ENCODE measurements at regions not wholly inside any gene's neighbourhood (a gene's known extent, or its start where the extent isn't known, plus 50 kb on each side); places are given as distances from the start of the nearest gene placed in this dataset.
A peak's percentile ranks its signal among the peaks of the same experiment; 100 is the strongest.

DNA sequence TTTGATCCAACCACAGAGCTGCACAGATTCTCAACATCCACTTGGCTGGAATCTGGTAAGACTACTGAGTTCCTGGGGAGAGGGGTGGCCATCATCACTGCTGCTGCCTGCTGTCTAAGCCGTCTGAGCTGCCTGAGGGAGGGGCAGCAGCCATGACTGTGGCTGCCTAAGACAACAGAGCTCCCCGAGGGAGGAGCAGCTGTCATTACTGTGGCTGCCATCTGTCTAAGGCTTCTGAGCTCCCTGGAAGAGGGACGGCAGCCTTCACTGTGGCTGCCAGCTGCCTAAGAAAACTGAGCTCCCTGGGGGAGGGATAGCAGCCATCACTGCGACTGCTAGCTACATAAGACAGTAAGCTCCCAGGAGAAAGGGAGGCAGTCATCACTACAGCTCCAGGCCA is 584.4 kb downstream of the NR4A2 start:
- peak; percentile 50 for DNase-seq

GRCh38 chr2:155747531-155747930 is 585.0 kb downstream of the NR4A2 start:
- DNase-seq = no peak

GRCh38 chr2:155733091-155733853 is 599.2 kb downstream of the NR4A2 start:
- DNase-seq = peak; percentile 85

DNA sequence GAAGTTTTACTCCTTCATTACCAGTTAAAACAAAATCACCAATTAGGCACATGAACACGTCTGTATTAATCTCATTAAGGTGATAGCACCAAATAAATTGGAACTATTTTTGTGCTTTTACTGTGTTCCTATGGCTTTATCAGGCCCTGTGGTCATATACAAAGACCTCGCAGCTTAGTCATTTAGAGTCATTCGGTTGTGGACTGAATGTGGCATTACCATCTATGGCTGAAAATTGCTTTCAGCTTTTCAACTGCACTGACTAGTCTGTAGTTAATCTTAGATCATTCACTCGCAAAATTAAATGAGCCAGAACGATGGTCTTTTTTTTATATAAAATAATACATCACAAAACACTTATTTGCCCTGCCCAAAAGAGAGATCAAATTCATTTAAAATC is 601.7 kb downstream of the NR4A2 start:
- DNase-seq = peak; percentile 8

DNA sequence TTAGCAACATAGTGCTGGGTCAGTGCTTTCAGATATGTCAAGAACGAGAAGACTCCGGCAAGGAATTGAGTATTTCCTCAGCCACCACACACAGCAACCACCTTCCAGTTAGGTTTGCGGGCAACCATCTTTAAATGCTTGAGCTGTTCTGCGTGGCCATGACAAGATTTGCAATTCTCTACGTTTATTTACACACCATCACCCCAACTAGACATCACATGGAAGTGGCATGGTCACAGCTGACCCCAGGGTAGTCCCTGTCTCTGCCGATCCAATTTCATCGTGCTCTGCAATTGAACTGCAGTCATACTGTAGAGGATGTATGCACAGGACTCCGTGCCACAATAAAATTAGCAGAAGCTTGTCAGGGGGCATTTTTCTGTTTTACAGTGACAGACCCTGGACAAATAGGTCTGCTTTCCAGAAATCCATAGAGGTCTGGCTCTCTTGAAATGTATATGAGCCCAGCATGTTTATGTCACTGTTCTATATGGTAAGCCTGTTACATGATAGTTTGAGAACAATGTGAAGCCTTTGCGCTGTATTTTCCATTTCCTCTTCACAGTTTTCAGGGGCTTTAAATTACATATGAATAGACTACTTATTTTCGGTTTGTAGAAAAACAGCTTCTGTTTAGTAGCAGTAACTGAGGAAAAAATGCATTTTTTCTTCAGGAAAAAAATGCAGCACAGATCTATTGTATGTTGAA is 605.2 kb downstream of the NR4A2 start:
- DNase-seq = peak; percentile 72

- no peak for DNase-seq
Observed at GRCh38 chr2:155722290-155722689, 610.2 kb downstream of the NR4A2 start.

GRCh38 chr2:155715705-155716104 is 616.8 kb downstream of the NR4A2 start:
- DNase-seq = no peak

DNA sequence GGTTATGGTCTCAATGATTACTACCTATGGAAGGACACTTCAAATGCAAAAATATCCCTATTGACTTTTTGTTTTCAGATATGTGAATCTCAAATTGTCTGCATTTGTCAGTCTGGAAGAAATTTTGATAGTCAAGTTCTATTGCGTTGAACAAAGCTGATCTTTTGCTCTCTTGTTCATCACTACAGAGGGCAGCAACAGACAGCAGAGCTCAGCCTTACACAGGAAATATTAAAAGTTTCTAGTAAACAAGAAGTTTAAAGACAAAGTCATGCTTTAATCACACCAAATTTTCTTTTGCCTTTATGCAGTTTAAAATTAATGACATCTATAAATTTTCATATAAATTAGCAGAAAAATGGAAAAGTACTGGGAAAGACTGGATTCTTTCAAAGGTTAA is 617.5 kb downstream of the NR4A2 start:
- no peak for DNase-seq

DNA sequence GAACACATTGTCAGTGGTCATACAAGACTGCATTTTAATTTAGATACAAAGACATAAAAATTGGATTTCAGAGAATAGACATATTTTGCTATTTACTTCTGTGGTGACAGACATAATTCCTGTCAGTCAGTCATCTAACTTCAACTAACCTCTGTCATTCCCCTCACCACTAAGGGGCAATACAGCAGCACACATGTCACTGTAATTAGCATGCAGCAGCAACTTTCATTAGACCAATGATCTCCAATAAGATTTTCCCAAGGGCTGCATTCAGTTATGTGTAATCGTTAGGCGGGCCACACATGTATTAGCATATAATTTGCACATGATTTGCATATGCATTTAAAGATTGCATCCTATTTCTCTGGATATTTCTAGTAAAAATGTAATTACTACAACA is 624.5 kb downstream of the NR4A2 start:
- no peak for DNase-seq

DNA sequence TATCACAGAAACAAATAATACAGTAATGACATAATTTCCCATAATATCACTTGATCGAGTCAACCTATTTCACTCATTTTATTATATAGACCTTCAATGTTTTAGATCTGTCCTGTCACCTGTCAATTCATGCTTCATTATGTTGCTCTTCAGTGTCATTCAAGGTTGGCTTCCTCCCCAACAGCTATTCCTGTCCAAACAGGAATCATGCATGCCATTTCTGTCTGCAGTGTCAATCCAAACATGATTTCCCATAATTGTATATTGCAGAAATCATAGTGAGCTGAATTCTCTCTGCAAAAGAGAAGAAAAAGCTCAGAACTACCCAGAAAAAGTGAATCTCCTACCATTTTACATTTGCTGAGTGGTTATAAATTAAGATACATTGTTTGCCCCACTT is 628.6 kb downstream of the NR4A2 start:
- no peak for DNase-seq

- no peak for DNase-seq
Observed at GRCh38 chr2:155703048-155703447, 629.5 kb downstream of the NR4A2 start.

DNA sequence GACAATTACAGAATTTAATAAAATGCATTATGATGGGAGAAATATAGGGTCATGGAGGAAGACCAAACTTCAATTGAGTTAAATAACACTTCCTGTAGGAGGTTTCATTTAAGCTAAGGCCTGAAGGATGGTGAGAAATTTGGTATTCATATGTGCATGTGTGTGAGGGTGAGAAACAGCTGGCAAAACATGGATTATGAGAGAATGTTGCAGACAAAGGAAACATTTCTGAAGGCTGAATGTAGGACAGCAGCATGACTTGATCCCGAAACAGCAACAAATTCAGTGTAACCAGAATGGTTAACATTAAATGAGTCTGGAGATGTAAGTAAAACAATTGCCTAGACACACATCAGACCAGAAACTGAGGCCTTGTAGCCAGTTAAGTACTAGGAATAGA is 630.8 kb downstream of the NR4A2 start:
- DNase-seq = peak; percentile 27

- no peak for DNase-seq
Observed at GRCh38 chr2:155696571-155696970, 636.0 kb downstream of the NR4A2 start.

DNA sequence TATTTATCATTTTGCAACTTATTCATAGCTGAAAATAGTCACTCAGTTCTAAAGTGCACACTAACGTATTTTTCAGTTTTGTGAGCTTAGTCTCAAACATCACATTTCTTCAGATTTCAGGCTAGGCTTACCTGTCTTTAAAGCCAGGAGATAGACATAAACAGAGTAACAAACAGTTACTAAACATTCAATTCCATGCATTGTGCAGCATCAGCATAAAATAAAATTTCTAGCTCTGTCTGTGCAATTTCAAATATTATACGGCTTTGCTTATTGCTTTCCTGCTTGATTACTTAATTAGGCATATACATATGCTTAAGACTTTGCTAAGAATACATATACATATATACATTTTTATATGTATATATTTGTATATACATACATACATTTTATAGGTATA is 637.0 kb downstream of the NR4A2 start:
- no peak for DNase-seq

DNA sequence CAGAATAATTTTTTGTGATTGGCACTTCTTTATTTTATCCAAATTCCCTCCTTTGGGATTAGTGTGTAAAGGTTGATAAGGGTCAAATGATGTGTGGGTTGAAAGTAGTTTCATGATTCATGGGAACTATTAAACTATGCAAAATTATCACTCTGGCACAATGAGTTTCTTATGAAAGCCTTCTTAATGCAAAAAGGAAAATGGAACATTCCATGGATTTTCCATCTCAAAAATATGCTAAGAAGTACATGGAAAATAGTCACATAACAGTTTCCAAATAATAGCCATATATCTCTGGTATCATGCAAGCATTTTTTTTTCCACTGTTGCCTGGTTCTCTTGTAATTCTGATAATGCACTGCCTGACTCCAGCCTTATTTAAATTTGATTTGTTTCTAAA is 639.7 kb downstream of the NR4A2 start:
- DNase-seq = no peak

DNA sequence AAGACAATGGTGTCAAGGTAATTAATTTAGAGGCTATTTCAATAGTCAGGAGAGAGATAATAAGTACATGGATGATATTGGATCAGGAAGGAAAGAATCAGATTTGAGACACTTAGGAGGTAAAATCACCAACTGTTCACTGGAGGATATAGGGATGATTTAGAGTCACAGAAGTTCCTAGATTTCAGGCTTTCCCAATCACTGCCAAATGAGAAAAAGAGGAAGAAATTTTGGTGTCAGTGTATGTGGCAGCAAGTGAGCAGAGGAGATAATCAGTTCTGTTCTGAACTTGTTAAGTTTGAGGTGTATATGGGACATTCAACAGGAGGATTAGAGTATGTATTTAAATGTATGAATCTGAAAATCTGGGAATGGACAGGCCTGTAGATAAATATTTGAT is 640.4 kb downstream of the NR4A2 start:
- DNase-seq = no peak

DNA sequence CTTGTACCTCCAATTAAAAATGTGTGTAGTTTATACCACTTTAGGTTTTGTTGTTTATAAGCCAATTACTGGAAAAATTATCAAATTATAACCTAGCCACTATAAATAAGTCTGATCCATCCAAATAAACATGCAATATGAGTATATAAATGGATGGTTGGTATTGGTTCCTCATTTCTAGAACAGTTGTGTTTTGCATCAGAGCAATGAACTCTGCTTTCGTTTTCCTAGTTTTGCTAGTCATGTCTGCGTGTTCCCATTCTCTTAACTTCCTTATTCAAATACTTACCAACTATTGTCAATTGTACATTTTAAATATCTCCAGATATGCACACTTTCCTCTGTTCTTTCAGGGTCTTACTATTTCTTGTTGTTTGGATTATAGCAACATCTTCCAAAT is 641.7 kb downstream of the NR4A2 start:
- no peak for DNase-seq

DNA sequence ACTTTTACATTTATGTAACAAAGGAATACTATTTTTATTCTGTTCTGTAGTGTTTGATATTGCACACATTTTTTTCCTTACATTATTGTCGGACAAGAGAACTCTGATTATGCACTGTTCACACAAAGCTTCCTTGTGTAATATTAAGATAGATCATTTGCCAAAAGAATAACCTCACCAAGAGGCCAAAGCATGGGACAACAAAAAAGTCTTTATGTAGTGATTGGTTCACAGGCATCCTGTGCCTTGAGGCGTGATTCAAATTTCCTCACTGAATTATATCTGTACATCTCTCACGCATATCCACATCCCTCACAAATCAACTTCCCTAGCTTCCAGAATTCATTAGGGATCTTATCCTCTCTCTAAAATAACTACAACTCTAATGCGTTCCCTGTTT is 642.7 kb downstream of the NR4A2 start:
- DNase-seq = no peak

GRCh38 chr2:155687181-155687580 is 645.3 kb downstream of the NR4A2 start:
- no peak for DNase-seq

DNA sequence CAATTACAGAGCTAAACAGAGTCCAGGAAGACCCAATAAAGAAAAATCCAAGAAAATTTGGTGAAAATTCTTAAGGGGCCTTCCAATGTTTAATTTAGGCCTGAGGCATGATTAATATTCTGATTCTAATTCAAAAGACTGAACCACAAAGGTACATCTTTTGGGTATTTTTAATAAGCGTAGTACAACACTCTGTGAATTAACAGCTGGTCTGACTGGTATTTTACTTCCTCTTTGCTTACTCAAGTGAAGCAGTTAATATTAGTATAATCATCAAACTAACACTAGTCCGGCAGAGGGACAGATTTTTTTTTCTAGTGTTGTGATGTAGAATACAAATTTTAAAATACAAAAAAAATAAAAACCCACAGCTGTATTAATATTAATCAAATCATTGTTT is 652.9 kb downstream of the NR4A2 start:
- DNase-seq = no peak

DNA sequence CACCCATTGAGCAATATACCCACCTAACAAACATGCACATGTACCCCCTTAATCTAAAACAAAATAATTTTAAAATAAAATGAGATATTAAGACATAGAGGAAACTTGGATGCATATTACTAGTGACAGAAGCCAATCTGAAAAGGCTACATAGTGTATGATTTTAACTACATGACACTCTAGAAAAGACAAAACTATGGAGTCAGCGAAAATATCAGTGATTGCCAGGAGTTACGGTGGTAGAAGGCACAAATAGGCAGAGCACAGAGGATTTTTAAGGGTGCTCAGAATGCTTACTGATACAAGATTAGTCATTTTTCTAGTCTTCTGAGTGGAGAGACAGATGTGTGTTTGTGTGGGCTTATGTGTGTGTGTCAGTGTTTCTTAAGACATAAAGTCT is 656.6 kb downstream of the NR4A2 start:
- DNase-seq = no peak

DNA sequence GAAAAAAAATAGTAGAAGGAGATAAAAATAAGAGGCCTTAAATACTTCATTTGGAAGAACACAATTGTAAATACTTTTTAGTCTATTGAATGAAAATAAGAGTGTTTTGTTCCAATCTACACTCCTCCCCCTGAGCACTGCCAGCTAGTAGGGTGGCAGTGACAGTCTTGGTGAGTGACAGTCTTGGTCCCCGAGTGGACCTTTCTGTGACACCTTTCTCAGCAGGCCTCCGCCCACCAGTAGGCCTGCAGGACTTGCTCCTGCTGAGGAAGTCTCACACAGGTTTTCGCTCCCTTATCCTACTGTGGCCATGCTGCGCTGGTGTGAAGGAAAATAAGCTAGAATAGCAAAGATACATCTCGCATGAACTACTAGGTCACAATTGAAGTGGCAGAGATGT is 666.8 kb downstream of the NR4A2 start:
- peak; percentile 21 for DNase-seq

DNA sequence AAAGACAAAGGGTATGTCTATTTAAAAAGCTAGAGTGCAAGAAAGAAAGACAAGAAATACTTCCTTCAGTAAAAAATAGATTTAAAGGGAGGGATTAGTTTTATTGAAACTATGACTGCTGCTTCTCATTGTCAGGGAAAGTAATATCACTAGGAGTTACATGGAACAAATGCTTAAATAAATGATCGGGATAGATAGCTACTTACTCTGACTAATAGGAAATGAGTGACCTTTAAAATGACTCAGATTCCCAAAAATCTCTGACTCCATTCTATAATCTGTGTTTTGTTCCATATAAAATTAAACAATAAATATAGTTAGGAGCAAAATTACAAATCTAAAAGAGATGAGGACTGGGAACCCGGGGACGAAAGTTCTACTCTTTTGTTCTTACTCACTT is 669.3 kb downstream of the NR4A2 start:
- DNase-seq = no peak

DNA sequence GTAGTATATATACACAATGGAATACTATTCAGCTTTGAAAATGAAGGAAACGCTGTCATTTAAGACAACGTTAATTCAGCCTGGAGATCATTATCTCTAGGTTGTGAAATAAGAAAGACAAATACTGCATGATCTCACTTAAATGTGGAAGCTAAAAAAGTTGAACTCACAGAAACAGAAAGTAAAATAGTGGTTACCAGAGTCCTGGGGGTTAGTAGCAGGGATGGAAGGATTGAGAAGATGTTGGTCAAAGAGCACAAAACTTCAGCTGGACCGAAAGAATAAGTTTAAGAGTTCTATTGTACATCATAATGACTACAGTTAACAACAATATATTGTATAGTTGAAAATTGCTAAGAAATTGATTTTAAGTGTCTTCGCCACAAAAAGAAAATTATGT is 670.3 kb downstream of the NR4A2 start:
- no peak for DNase-seq

DNA sequence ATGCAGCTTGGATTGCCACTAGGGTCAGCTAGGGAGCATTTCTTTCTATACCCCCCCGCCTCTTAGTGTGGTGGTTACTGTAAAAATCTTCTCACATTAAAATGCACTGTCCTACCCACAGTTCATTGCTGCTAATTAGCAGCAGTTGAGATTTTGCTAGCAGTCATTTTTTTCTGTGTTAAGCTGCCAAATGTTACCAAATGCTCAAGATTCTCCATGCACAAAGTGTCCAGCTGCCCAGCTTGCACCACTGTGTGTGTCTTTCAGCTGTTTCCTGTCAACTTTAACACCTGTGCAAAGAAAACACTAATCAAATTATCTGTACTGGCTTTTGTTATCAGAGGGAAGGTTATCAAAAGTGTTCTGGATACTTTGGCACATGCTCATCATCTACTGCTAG is 679.3 kb downstream of the NR4A2 start:
- peak; percentile 5 for DNase-seq
